Panc1 (cell line): ENCODE measurements at regions not wholly inside any gene's neighbourhood (a gene's known extent, or its start where the extent isn't known, plus 50 kb on each side); places are given as distances from the start of the nearest gene placed in this dataset.

Experiments used
- CTCF ChIP-seq: fragments of 450-650 bp; IDR thresholded peaks from 2 replicates; pipeline ENCODE4 v1.5.1; 2017; ENCODE audit warnings: mild to moderate bottlenecking
- POLR2AphosphoS5 ChIP-seq: IDR thresholded peaks from 2 replicates; pipeline ENCODE4 v1.6.1; 2012; ENCODE audit warnings: mild to moderate bottlenecking, low read depth, low read length, moderate library complexity
- REST ChIP-seq, 2 experiments: IDR thresholded peaks; 2 replicates each; pipeline ENCODE4 v1.6.1; 2011 to 2012; ENCODE audit warnings: low read depth in 2 of 2, control low read depth in 1 of 2, low read length in 1 of 2, mild to moderate bottlenecking in 1 of 2, moderate library complexity in 1 of 2; ENCODE audit not compliant: insufficient read depth in 1 of 2
- SIN3A ChIP-seq: IDR thresholded peaks from 2 replicates; pipeline ENCODE4 v1.6.1; 2012; ENCODE audit warnings: low read depth, mild to moderate bottlenecking, low read length, moderate library complexity, borderline replicate concordance; ENCODE audit not compliant: insufficient read depth

GRCh38 chr14:30798961-30799360 lies 75.4 kb upstream of the COCH start:
- TF ChIP-seq CTCF = no peak
- TF ChIP-seq SIN3A = no peak
- TF ChIP-seq POLR2AphosphoS5 = no peak
- TF ChIP-seq REST (IDR thresholded peaks at IDR 0.05; ENCODE audit: insufficient read depth in 1 of 2, low read depth in 2 of 2, low read length in 1 of 2) = no peak
